OCI-LY1 (cell line): ENCODE measurements at regions not wholly inside any gene's neighbourhood (a gene's known extent, or its start where the extent isn't known, plus 50 kb on each side); places are given as distances from the start of the nearest gene placed in this dataset.

ENCODE experiments used
- CTCF ChIP-seq: fragments of 200-600 bp; sonication (generic), shearing (Covaris generic); IDR thresholded peaks from 2 replicates; pipeline ENCODE4 v1.5.1; 2017; ENCODE audit warnings: mild to moderate bottlenecking, antibody characterized with exemption, low read length, moderate library complexity, mixed read lengths
- EZH2 ChIP-seq: fragments of 200-600 bp; sonication (generic), shearing (Covaris generic); IDR thresholded peaks from 2 replicates; pipeline ENCODE4 v1.8.0; 2017; ENCODE audit warnings: borderline replicate concordance, mixed run types, mild to moderate bottlenecking, antibody characterized with exemption, low read length, moderate library complexity, mixed read lengths

GRCh38 chr15:31550211-31550977 is 223.8 kb downstream of the KLF13 start:
- TF ChIP-seq CTCF, result no peak
- no peak for TF ChIP-seq EZH2
